HepG2 (cell line): ENCODE measurements at regions not wholly inside any gene's neighbourhood (a gene's known extent, or its start where the extent isn't known, plus 50 kb on each side); places are given as distances from the start of the nearest gene placed in this dataset.

ENCODE experiments used
- ATAC-seq: fragments of 200-7000 bp; cut with Tn5 transposase; 3 replicates; pipeline ENCODE4 v1.9.1; 2020; ENCODE audit warnings: mild to moderate bottlenecking, moderate library complexity
- BruUV-seq: library from RNA; stranded (reverse); fragments of 400-500 nt; replicated peaks from 2 replicates; lab custom pipeline; 2021; lab: Mats Ljungman, UMichigan
- CTCF ChIA-PET: fragments of 300-600 bp; formaldehyde crosslinking; extraction: SDS; loops from one replicate; lab custom pipeline; 2021; ENCODE audit warnings: low total read pairs, inconsistent platforms, low intra/inter-chr PET ratio; lab: Yijun Ruan, JAX
- POLR2A ChIA-PET: fragments of 350-600 bp; sonication (Branson Sonifier 250); formaldehyde crosslinking; loops from one replicate; lab custom pipeline; 2020; ENCODE audit warnings: antibody characterized with exemption, inconsistent platforms; lab: Yijun Ruan, JAX
- DNase-seq: peaks from one replicate; pipeline ENCODE4 v3.0.0-alpha.2; 2015; ENCODE audit warnings: low spot score
- FAIRE-seq: peaks from 3 replicates; lab custom pipeline; 2011; peaks lifted over from hg19 to GRCh38; lab: Jason Lieb, UNC
- H2AFZ ChIP-seq: one replicate; pipeline ENCODE4 v1.6.1; 2011; ENCODE audit warnings: low read length, inconsistent platforms
- H3K27ac ChIP-seq: fragments of 300-600 bp; 3 replicates; pipeline ENCODE4 v1.8.0; 2011; ENCODE audit warnings: mixed run types, mild to moderate bottlenecking, mixed read lengths, low read length, inconsistent platforms; ENCODE audit not compliant: insufficient read depth; ENCODE audit errors: extremely low read length
- H3K27me3 ChIP-seq, 2 experiments: fragments of 200-600 bp in 1 of 2; 2 replicates in 1 of 2; 3 replicates in 1 of 2; pipeline versions ENCODE4 v1.6.0 to v1.8.0; 2011; ENCODE audit warnings: low read length in 2 of 2, mild to moderate bottlenecking in 2 of 2, moderate library complexity in 2 of 2, inconsistent platforms in 1 of 2; ENCODE audit not compliant: insufficient read depth in 2 of 2, control insufficient read depth in 1 of 2
- H3K36me3 ChIP-seq, 2 experiments: fragments of 200-600 bp in 1 of 2; replicated peaks in 1 of 2; 2 replicates in 1 of 2; 3 replicates in 1 of 2; pipeline versions ENCODE4 v1.5.1 to v1.8.0; 2011; ENCODE audit warnings: low read length in 2 of 2, inconsistent platforms in 1 of 2; ENCODE audit not compliant: insufficient read depth in 2 of 2, control insufficient read depth in 1 of 2
- H3K4me1 ChIP-seq: 2 replicates; pipeline ENCODE4 v1.5.1; 2012; ENCODE audit warnings: low read length, inconsistent platforms; ENCODE audit not compliant: insufficient read depth
- H3K4me2 ChIP-seq: 2 replicates; pipeline ENCODE4 v1.6.0; 2011; ENCODE audit warnings: low read depth, low read length, inconsistent platforms
- H3K4me3 ChIP-seq, 3 experiments: fragments of 200-600 bp in 1 of 3; sonication (generic), shearing (Covaris generic) in 1 of 3; replicated peaks in 1 of 3; 2 replicates each; pipeline ENCODE4 v1.5.1; 2011 to 2016; ENCODE audit warnings: low read length in 3 of 3, inconsistent platforms in 2 of 3, low read depth in 2 of 3, mild to moderate bottlenecking in 2 of 3, control low read depth in 1 of 3, mixed read lengths in 1 of 3; ENCODE audit not compliant: insufficient read depth in 1 of 3
- H3K79me2 ChIP-seq: one replicate; pipeline ENCODE4 v1.6.1; 2011; ENCODE audit warnings: low read length, inconsistent platforms; ENCODE audit not compliant: insufficient read depth
- H3K9ac ChIP-seq: 2 replicates; pipeline ENCODE4 v1.6.0; 2011; ENCODE audit warnings: mild to moderate bottlenecking, low read depth, low read length, inconsistent platforms; ENCODE audit not compliant: insufficient read depth
- H3K9me3 ChIP-seq: 2 replicates; pipeline ENCODE4 v1.5.1; 2012; ENCODE audit warnings: mild to moderate bottlenecking, low read length
- H4K20me1 ChIP-seq: 2 replicates; pipeline ENCODE4 v1.6.0; 2011; ENCODE audit warnings: inconsistent platforms, mild to moderate bottlenecking, low read length, moderate library complexity; ENCODE audit not compliant: insufficient read depth
- BCL3 ChIP-seq: sonication (generic); formaldehyde crosslinking; IDR thresholded peaks from 2 replicates; pipeline ENCODE4 v1.5.1; 2020; ENCODE audit warnings: mild to moderate bottlenecking, missing genetic modification reagents, moderate library complexity
- CSRNP2 ChIP-seq: sonication (generic); formaldehyde crosslinking; conservative IDR thresholded peaks from 2 replicates; pipeline ENCODE4 v1.8.0; 2022; ENCODE audit warnings: low read depth, missing genetic modification reagents
- EED ChIP-seq: sonication (generic); formaldehyde crosslinking; IDR thresholded peaks from 2 replicates; pipeline ENCODE4 v1.5.0; 2020; ENCODE audit warnings: mild to moderate bottlenecking, missing genetic modification reagents
- RNF219 ChIP-seq: sonication (generic); formaldehyde crosslinking; IDR thresholded peaks from 2 replicates; pipeline ENCODE4 v1.5.0; 2020; ENCODE audit warnings: mild to moderate bottlenecking, missing genetic modification reagents
- ZFY ChIP-seq: sonication (generic); formaldehyde crosslinking; IDR thresholded peaks from 2 replicates; pipeline ENCODE4 v1.4.0; 2020; ENCODE audit warnings: missing genetic modification reagents
- ZNF484 ChIP-seq: sonication (generic); formaldehyde crosslinking; IDR thresholded peaks from 2 replicates; pipeline ENCODE4 v1.5.1; 2020; ENCODE audit warnings: mild to moderate bottlenecking, low read depth, missing genetic modification reagents, borderline replicate concordance
- WGBS: methylation state at CpG from one replicate; pipeline ENCODE4 v1.1.6; 2017; ENCODE audit warnings: low lambda C conversion rate; 5-methylcytosine and 5-hydroxymethylcytosine counted together
- in situ Hi-C: cut with HindIII; loops from 2 replicates; pipeline ENCODE4 v1.10.0; 2017; ENCODE audit warnings: low pct_unique_long_range_greater_than_20kb; ENCODE audit not compliant: extremely low pct_ligation_motif_present
- intact Hi-C: fragments of 100-400 bp; cut with micrococcal nuclease; formaldehyde crosslinking; loops from one replicate; pipeline ENCODE4 v1.10.0; 2022; ENCODE audit not compliant: unreplicated experiment

GRCh38 chr10:130817674-130818073, 493.8 kb downstream of the TCERG1L start:
- Histone ChIP-seq H3K9me3 (peaks cover 4% of the 10 kb centered on the region; the same call in 1 of the 2 replicates), H3K27me3 (peaks cover 0 to 9% of the 10 kb centered on the region in 2 experiments; a peak in 2 of 5 replicates), H3K4me3 (no peak overlapping the region), H4K20me1 (0 out of 2 replicates have a peak, but pooled peaks cover 3% of the 10 kb centered on the region), H3K4me2 (no peak overlapping the region), H3K36me3 (no peaks in the 10 kb centered on the region), H3K79me2 (no peaks in the 10 kb centered on the region), H2AFZ (no peak overlapping the region), H3K4me1 (no peaks in the 10 kb centered on the region), H3K9ac (no peak overlapping the region), H3K27ac (no peak overlapping the region)
- in situ Hi-C loops = no loop called here
- BruUV-seq = no TSS peak
- TF ChIP-seq ZFY (CRISPR knock-in tag) (no peak), RNF219 (CRISPR knock-in tag) (no peak), CSRNP2 (CRISPR knock-in tag) (no peak), BCL3 (CRISPR knock-in tag) (no peak), EED (no peak), ZNF484 (CRISPR knock-in tag) (no peak)
- DNase-seq (no peak), ATAC-seq (no peak), FAIRE-seq (no peak)
- intact Hi-C loops = no loop called here
- ChIA-PET CTCF (no interaction called here), POLR2A (no interaction called here)
- 0% methylated on average over 5 of the region's 6 CpGs for WGBS
